HepG2 (cell line): ENCODE measurements at regions not wholly inside any gene's neighbourhood (a gene's known extent, or its start where the extent isn't known, plus 50 kb on each side); places are given as distances from the start of the nearest gene placed in this dataset.
A peak's percentile ranks its signal among the peaks of the same experiment; 100 is the strongest.

ENCODE experiments used
- ATAC-seq: fragments of 200-7000 bp; cut with Tn5 transposase; 3 replicates; pipeline ENCODE4 v1.9.1; 2020; ENCODE audit warnings: mild to moderate bottlenecking, moderate library complexity
- BruUV-seq: library from RNA; stranded (reverse); fragments of 400-500 nt; replicated peaks from 2 replicates; lab custom pipeline; 2021; lab: Mats Ljungman, UMichigan
- CTCF ChIA-PET: fragments of 300-600 bp; formaldehyde crosslinking; extraction: SDS; loops from one replicate; lab custom pipeline; 2021; ENCODE audit warnings: low total read pairs, inconsistent platforms, low intra/inter-chr PET ratio; lab: Yijun Ruan, JAX
- POLR2A ChIA-PET: fragments of 350-600 bp; sonication (Branson Sonifier 250); formaldehyde crosslinking; loops from one replicate; lab custom pipeline; 2020; ENCODE audit warnings: antibody characterized with exemption, inconsistent platforms; lab: Yijun Ruan, JAX
- DNase-seq: peaks from one replicate; pipeline ENCODE4 v3.0.0-alpha.2; 2015; ENCODE audit warnings: low spot score
- FAIRE-seq: peaks from 3 replicates; lab custom pipeline; 2011; peaks lifted over from hg19 to GRCh38; lab: Jason Lieb, UNC
- H2AFZ ChIP-seq: one replicate; pipeline ENCODE4 v1.6.1; 2011; ENCODE audit warnings: low read length, inconsistent platforms
- H3K27ac ChIP-seq: fragments of 300-600 bp; 3 replicates; pipeline ENCODE4 v1.8.0; 2011; ENCODE audit warnings: mixed run types, mild to moderate bottlenecking, mixed read lengths, low read length, inconsistent platforms; ENCODE audit not compliant: insufficient read depth; ENCODE audit errors: extremely low read length
- H3K27me3 ChIP-seq, 2 experiments: fragments of 200-600 bp in 1 of 2; 2 replicates in 1 of 2; 3 replicates in 1 of 2; pipeline versions ENCODE4 v1.6.0 to v1.8.0; 2011; ENCODE audit warnings: low read length in 2 of 2, mild to moderate bottlenecking in 2 of 2, moderate library complexity in 2 of 2, inconsistent platforms in 1 of 2; ENCODE audit not compliant: insufficient read depth in 2 of 2, control insufficient read depth in 1 of 2
- H3K36me3 ChIP-seq, 2 experiments: fragments of 200-600 bp in 1 of 2; replicated peaks in 1 of 2; 2 replicates in 1 of 2; 3 replicates in 1 of 2; pipeline versions ENCODE4 v1.5.1 to v1.8.0; 2011; ENCODE audit warnings: low read length in 2 of 2, inconsistent platforms in 1 of 2; ENCODE audit not compliant: insufficient read depth in 2 of 2, control insufficient read depth in 1 of 2
- H3K4me1 ChIP-seq: 2 replicates; pipeline ENCODE4 v1.5.1; 2012; ENCODE audit warnings: low read length, inconsistent platforms; ENCODE audit not compliant: insufficient read depth
- H3K4me2 ChIP-seq: 2 replicates; pipeline ENCODE4 v1.6.0; 2011; ENCODE audit warnings: low read depth, low read length, inconsistent platforms
- H3K4me3 ChIP-seq, 3 experiments: fragments of 200-600 bp in 1 of 3; sonication (generic), shearing (Covaris generic) in 1 of 3; replicated peaks in 1 of 3; 2 replicates each; pipeline ENCODE4 v1.5.1; 2011 to 2016; ENCODE audit warnings: low read length in 3 of 3, inconsistent platforms in 2 of 3, low read depth in 2 of 3, mild to moderate bottlenecking in 2 of 3, control low read depth in 1 of 3, mixed read lengths in 1 of 3; ENCODE audit not compliant: insufficient read depth in 1 of 3
- H3K79me2 ChIP-seq: one replicate; pipeline ENCODE4 v1.6.1; 2011; ENCODE audit warnings: low read length, inconsistent platforms; ENCODE audit not compliant: insufficient read depth
- H3K9ac ChIP-seq: 2 replicates; pipeline ENCODE4 v1.6.0; 2011; ENCODE audit warnings: mild to moderate bottlenecking, low read depth, low read length, inconsistent platforms; ENCODE audit not compliant: insufficient read depth
- H3K9me3 ChIP-seq: 2 replicates; pipeline ENCODE4 v1.5.1; 2012; ENCODE audit warnings: mild to moderate bottlenecking, low read length
- H4K20me1 ChIP-seq: 2 replicates; pipeline ENCODE4 v1.6.0; 2011; ENCODE audit warnings: inconsistent platforms, mild to moderate bottlenecking, low read length, moderate library complexity; ENCODE audit not compliant: insufficient read depth
- CBX5 ChIP-seq: sonication (generic); formaldehyde crosslinking; IDR thresholded peaks from 2 replicates; pipeline ENCODE4 v1.4.0; 2020; ENCODE audit warnings: missing genetic modification reagents, borderline replicate concordance
- CEBPZ ChIP-seq: IDR thresholded peaks from 2 replicates; pipeline ENCODE4 v1.6.1; 2012; ENCODE audit warnings: low read length, improper control_type of control experiment
- DRAP1 ChIP-seq: IDR thresholded peaks from 2 replicates; pipeline ENCODE4 v1.6.1; 2016; ENCODE audit warnings: missing genetic modification reagents, missing compliant biosample characterization
- ELF1 ChIP-seq: sonication (generic); formaldehyde crosslinking; IDR thresholded peaks from 2 replicates; pipeline ENCODE4 v1.4.0; 2020; ENCODE audit warnings: missing genetic modification reagents
- ETV5 ChIP-seq: IDR thresholded peaks from 2 replicates; pipeline ENCODE4 v1.6.1; 2018; ENCODE audit warnings: missing biosample characterization, missing genetic modification reagents, inconsistent platforms, borderline replicate concordance
- FOXA1 ChIP-seq, 2 experiments: fragments of 450-650 bp in 1 of 2; sonication (generic) in 1 of 2; formaldehyde crosslinking in 1 of 2; IDR thresholded peaks; 2 replicates each; pipeline versions ENCODE4 v1.4.0 to v1.6.1; 2016 to 2020; ENCODE audit warnings: missing genetic modification reagents in 1 of 2
- FOXM1 ChIP-seq: sonication (generic); formaldehyde crosslinking; IDR thresholded peaks from 2 replicates; pipeline ENCODE4 v1.5.0; 2020; ENCODE audit warnings: missing genetic modification reagents
- HHEX ChIP-seq: IDR thresholded peaks from 2 replicates; pipeline ENCODE4 v1.6.1; 2016; ENCODE audit warnings: control low read depth
- HMGXB4 ChIP-seq, 2 experiments: sonication (generic) in 1 of 2; formaldehyde crosslinking in 1 of 2; IDR thresholded peaks; 2 replicates each; pipeline versions ENCODE4 v1.4.0 to v1.6.1; 2018 to 2020; ENCODE audit warnings: missing genetic modification reagents in 2 of 2, borderline replicate concordance in 1 of 2, low read depth in 1 of 2, mild to moderate bottlenecking in 1 of 2, missing biosample characterization in 1 of 2
- JUND ChIP-seq: sonication (generic); formaldehyde crosslinking; IDR thresholded peaks from 2 replicates; pipeline ENCODE4 v1.8.0; 2022; ENCODE audit warnings: mild to moderate bottlenecking, missing genetic modification reagents
- KLF6 ChIP-seq: IDR thresholded peaks from 2 replicates; pipeline ENCODE4 v1.8.0; 2016; ENCODE audit warnings: missing biosample characterization, missing genetic modification reagents
- KMT2B ChIP-seq: IDR thresholded peaks from 2 replicates; pipeline ENCODE4 v1.6.1; 2016; ENCODE audit warnings: missing genetic modification reagents, missing compliant biosample characterization
- MZF1 ChIP-seq: sonication (generic); formaldehyde crosslinking; IDR thresholded peaks from 2 replicates; pipeline ENCODE4 v1.8.1; 2023; ENCODE audit warnings: mild to moderate bottlenecking, missing genetic modification reagents, borderline replicate concordance
- NR2F1 ChIP-seq, 2 experiments: fragments of 450-650 bp in 1 of 2; formaldehyde crosslinking in 1 of 2; IDR thresholded peaks; 2 replicates each; pipeline versions ENCODE4 v1.5.0 to v1.6.1; 2016 to 2020; ENCODE audit warnings: mild to moderate bottlenecking in 1 of 2, missing compliant biosample characterization in 1 of 2, missing genetic modification reagents in 1 of 2, moderate library complexity in 1 of 2
- PITX1 ChIP-seq: sonication (generic); formaldehyde crosslinking; IDR thresholded peaks from 2 replicates; pipeline ENCODE4 v1.5.1; 2020; ENCODE audit warnings: mild to moderate bottlenecking, missing genetic modification reagents
- XRCC5 ChIP-seq: fragments of 200-400 bp; formaldehyde crosslinking; optimal IDR thresholded peaks from 2 replicates; pipeline ENCODE3; 2017; ENCODE audit warnings: mild to moderate bottlenecking, low read length
- ZNF3 ChIP-seq: IDR thresholded peaks from 2 replicates; pipeline ENCODE4 v1.7.0; 2017; ENCODE audit warnings: inconsistent platforms
- ZNF333 ChIP-seq: sonication (generic); formaldehyde crosslinking; IDR thresholded peaks from 2 replicates; pipeline ENCODE4 v1.4.0; 2020; ENCODE audit warnings: mild to moderate bottlenecking, missing genetic modification reagents, borderline replicate concordance
- ZNF432 ChIP-seq: sonication (generic); formaldehyde crosslinking; IDR thresholded peaks from 2 replicates; pipeline ENCODE4 v1.5.0; 2020; ENCODE audit warnings: missing genetic modification reagents, mild to moderate bottlenecking, borderline replicate concordance
- ZNF484 ChIP-seq: sonication (generic); formaldehyde crosslinking; IDR thresholded peaks from 2 replicates; pipeline ENCODE4 v1.5.1; 2020; ENCODE audit warnings: mild to moderate bottlenecking, low read depth, missing genetic modification reagents, borderline replicate concordance
- ZSCAN25 ChIP-seq: sonication (generic); formaldehyde crosslinking; IDR thresholded peaks from 2 replicates; pipeline ENCODE4 v1.8.0; 2022; ENCODE audit warnings: mild to moderate bottlenecking, missing genetic modification reagents
- WGBS: methylation state at CpG from one replicate; pipeline ENCODE4 v1.1.6; 2017; ENCODE audit warnings: low lambda C conversion rate; 5-methylcytosine and 5-hydroxymethylcytosine counted together
- in situ Hi-C: cut with HindIII; loops from 2 replicates; pipeline ENCODE4 v1.10.0; 2017; ENCODE audit warnings: low pct_unique_long_range_greater_than_20kb; ENCODE audit not compliant: extremely low pct_ligation_motif_present
- intact Hi-C: fragments of 100-400 bp; cut with micrococcal nuclease; formaldehyde crosslinking; loops from one replicate; pipeline ENCODE4 v1.10.0; 2022; ENCODE audit not compliant: unreplicated experiment

- WGBS, result 46% methylated on average over 7 of the region's 7 CpGs
- no TSS peak for BruUV-seq
- intact Hi-C loops (no loop called here), in situ Hi-C loops (no loop called here)
- ChIA-PET POLR2A (interaction anchor here (1.2 to 2.6 kb wide), 5 partner anchors 17 to 183 kb away, joined by 3 to 17 read pairs (median 4); partner anchors contain the start of gene CEBPB), CTCF (no interaction called here)
- no peak for DNase-seq
- no peak overlapping the region for H3K9ac ChIP-seq
- no peak overlapping the region for H2AFZ ChIP-seq
- no peaks in the 10 kb centered on the region for H3K27me3 ChIP-seq
- H4K20me1 ChIP-seq, result no peaks in the 10 kb centered on the region
- no peaks in the 10 kb centered on the region for H3K9me3 ChIP-seq
- H3K4me2 ChIP-seq, result no peak overlapping the region
- no peak for FAIRE-seq
- no peak for ATAC-seq
- H3K4me1 ChIP-seq, result peaks cover 82% of the 10 kb centered on the region
- H3K79me2 ChIP-seq, result no peaks in the 10 kb centered on the region
- H3K36me3 ChIP-seq, result no peaks in the 10 kb centered on the region
- no peak overlapping the region for H3K4me3 ChIP-seq
- H3K27ac ChIP-seq, result no peak overlapping the region
- no peak for TF ChIP-seq ZNF432 (CRISPR knock-in tag)
- TF ChIP-seq ETV5 (CRISPR knock-in tag), result no peak
- no peak for TF ChIP-seq CBX5 (CRISPR knock-in tag)
- TF ChIP-seq NR2F1 (CRISPR knock-in tag; IDR thresholded peaks at IDR 0.05), result no peak
- TF ChIP-seq DRAP1 (CRISPR knock-in tag), result no peak
- no peak for TF ChIP-seq CEBPZ
- no peak for TF ChIP-seq ZNF3 (CRISPR knock-in tag)
- no peak for TF ChIP-seq HHEX (CRISPR knock-in tag)
- 0 out of 2 replicates have a peak, but pooled peaks have one; percentile 31 for TF ChIP-seq ZNF333 (CRISPR knock-in tag)
- TF ChIP-seq ZSCAN25 (CRISPR knock-in tag), result no peak
- TF ChIP-seq ELF1 (CRISPR knock-in tag), result no peak
- TF ChIP-seq XRCC5, result no peak
- TF ChIP-seq FOXA1 (IDR thresholded peaks at IDR 0.05), result no peak
- TF ChIP-seq FOXA1 (CRISPR knock-in tag; IDR thresholded peaks at IDR 0.05), result no peak
- TF ChIP-seq PITX1 (CRISPR knock-in tag), result no peak
- TF ChIP-seq JUND (CRISPR knock-in tag), result no peak
- TF ChIP-seq KLF6 (CRISPR knock-in tag), result no peak
- TF ChIP-seq MZF1 (CRISPR knock-in tag), result no peak
- TF ChIP-seq ZNF484 (CRISPR knock-in tag), result 0 out of 2 replicates have a peak, but pooled peaks have one; percentile 27
- TF ChIP-seq FOXM1 (CRISPR knock-in tag), result no peak
- no peak for TF ChIP-seq KMT2B (CRISPR knock-in tag)
- TF ChIP-seq HMGXB4 (CRISPR knock-in tag; IDR thresholded peaks at IDR 0.05; ENCODE audit: borderline replicate concordance in 1 of 2, low read depth in 1 of 2), result no peak
These were observed 136.4 kb upstream of the PTPN1 start for GRCh38 chr20:50373674-50374286.
